Dendritic cell treated with granulocyte-macrophage colony-stimulating factor and Interleukin-4, amounts not matched to agents 40 ng/mL and 50 ng/mL, for 4 days (primary cell): ENCODE measurements at regions not wholly inside any gene's neighbourhood (a gene's known extent, or its start where the extent isn't known, plus 50 kb on each side); places are given as distances from the start of the nearest gene placed in this dataset.
"Not testable (repeated sequence)": the region's sequence is repeated elsewhere in the genome, so short reads cannot be mapped to it uniquely, and the experiment has no call there.

Experiments
- H3K27ac Mint-ChIP-seq: one replicate; pipeline ENCODE4 v1.8.0; 2022; ENCODE audit warnings: mild to moderate bottlenecking, mixed read lengths
- H3K27me3 Mint-ChIP-seq: one replicate; pipeline ENCODE4 v1.8.0; 2022; ENCODE audit warnings: mild to moderate bottlenecking, mixed read lengths
- H3K36me3 Mint-ChIP-seq: one replicate; pipeline ENCODE4 v1.8.0; 2022; ENCODE audit warnings: low read depth, mixed read lengths
- H3K4me1 Mint-ChIP-seq: one replicate; pipeline ENCODE4 v1.8.0; 2022; ENCODE audit warnings: low read depth, mixed read lengths
- H3K4me3 Mint-ChIP-seq: one replicate; pipeline ENCODE4 v1.8.0; 2022; ENCODE audit warnings: mild to moderate bottlenecking, moderate library complexity, mixed read lengths
- H3K9me3 Mint-ChIP-seq: one replicate; pipeline ENCODE4 v1.8.0; 2022; ENCODE audit warnings: mixed read lengths
- intact Hi-C: fragments of 100-400 bp; cut with micrococcal nuclease; formaldehyde crosslinking; loops from one replicate; pipeline ENCODE4 v1.15.0; 2022

DNA sequence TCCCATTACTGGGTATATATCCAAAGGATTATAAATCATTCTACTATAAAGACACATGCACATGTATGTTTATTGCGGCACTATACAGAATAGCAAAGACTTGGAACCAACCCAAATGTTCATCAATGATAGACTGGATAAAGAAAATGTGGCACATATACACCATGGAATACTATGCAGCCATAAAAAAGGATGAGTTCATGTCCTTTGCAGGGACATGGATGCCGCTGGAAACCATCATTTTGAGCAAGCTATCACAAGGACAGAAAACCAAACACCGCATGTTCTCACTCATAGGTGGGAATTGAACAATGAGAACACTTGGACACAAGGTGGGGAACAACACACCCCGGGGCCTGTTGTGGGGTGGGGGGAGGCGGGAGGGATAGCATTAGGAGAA, 57.0 kb upstream of the NEUROD1 start:
- H3K36me3 Mint-ChIP-seq, H3K27ac Mint-ChIP-seq, H3K9me3 Mint-ChIP-seq, H3K27me3 Mint-ChIP-seq, H3K4me3 Mint-ChIP-seq, intact Hi-C loops, H3K4me1 Mint-ChIP-seq: not testable (repeated sequence)

DNA sequence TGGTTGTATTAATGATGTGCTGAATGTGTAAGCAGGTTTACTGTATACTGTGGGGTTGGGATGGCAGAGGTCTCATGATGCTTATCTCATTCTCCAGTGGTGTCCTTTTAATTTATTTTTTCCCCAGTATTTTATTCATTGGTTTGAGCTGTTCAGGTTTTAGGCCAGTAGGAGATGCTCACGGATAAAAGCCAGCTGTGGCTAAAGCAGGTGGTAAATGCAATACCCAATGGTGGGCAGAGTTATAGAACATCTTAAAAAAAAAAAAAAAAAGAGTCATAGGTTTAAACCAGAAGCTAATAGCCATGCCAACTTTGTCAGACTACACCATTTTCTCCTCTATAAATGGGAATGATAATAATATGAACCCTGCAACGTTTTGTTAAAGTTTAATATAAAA, 57.8 kb upstream of the NEUROD1 start:
- Mint-ChIP-seq H3K36me3 (no peaks in the 10 kb centered on the region), H3K27me3 (no peaks in the 10 kb centered on the region), H3K4me3 (no peak overlapping the region), H3K27ac (no peak overlapping the region), H3K9me3 (no peaks in the 10 kb centered on the region), H3K4me1 (no peaks in the 10 kb centered on the region)
- intact Hi-C loops = no loop called here

DNA sequence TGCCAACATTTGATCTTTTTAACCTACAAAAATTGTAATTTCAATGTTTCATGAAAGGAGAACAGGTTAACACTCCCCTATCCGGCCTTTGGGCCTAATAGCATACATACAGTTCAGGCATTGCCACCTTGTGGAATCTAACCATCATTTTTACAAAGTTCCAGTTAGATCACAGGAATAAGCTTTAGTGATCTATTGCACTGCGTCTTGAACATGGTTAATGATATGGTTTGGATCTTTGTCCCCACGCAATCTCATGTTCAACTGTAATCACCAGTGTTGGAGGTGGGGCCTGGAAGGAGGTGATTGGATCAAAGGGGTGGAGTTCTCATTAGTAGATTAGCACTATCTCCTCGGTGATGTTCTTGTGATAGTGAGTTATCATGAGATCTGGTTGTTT, 58.2 kb upstream of the NEUROD1 start:
- no peaks in the 10 kb centered on the region for H3K4me1 Mint-ChIP-seq
- no peak overlapping the region for H3K4me3 Mint-ChIP-seq
- no peaks in the 10 kb centered on the region for H3K36me3 Mint-ChIP-seq
- H3K9me3 Mint-ChIP-seq = no peaks in the 10 kb centered on the region
- H3K27me3 Mint-ChIP-seq = no peaks in the 10 kb centered on the region
- intact Hi-C loops = no loop called here
- no peak overlapping the region for H3K27ac Mint-ChIP-seq

- Mint-ChIP-seq H3K36me3 (no peaks in the 10 kb centered on the region), H3K27me3 (no peaks in the 10 kb centered on the region), H3K27ac (no peak overlapping the region), H3K4me1 (no peaks in the 10 kb centered on the region), H3K4me3 (no peak overlapping the region), H3K9me3 (no peaks in the 10 kb centered on the region)
- intact Hi-C loops = loop anchor here (1.0 kb wide), 2 partner anchors 164 to 336 kb away; no protein-coding TSS in a partner anchor
These were observed 61.4 kb upstream of the NEUROD1 start for GRCh38 chr2:181741756-181742155.

DNA sequence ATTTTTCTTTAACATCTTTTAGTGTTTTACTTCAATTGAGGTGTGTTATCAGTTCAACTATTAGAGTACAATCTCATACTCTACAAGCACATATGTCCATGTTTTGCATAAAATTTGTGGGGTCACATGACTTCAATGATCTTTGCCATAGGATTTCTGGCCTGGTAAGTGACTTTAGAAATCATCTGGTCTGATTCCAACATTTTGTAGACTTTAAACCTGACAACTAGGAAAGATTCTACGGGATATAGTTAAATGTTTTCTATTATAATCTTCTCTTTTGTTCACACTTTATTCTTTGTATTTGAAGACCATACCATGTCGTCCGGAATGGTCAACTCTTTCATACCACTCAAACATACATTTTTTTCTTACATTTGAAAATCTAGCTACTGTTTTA, 62.0 kb upstream of the NEUROD1 start:
- Mint-ChIP-seq H3K27me3 (no peaks in the 10 kb centered on the region), H3K4me3 (no peak overlapping the region), H3K9me3 (peaks cover 1% of the 10 kb centered on the region), H3K4me1 (no peaks in the 10 kb centered on the region), H3K27ac (no peak overlapping the region), H3K36me3 (no peaks in the 10 kb centered on the region)
- intact Hi-C loops = loop anchor here (1.0 kb wide), 1 partner anchor 163 kb away; no protein-coding TSS in a partner anchor

DNA sequence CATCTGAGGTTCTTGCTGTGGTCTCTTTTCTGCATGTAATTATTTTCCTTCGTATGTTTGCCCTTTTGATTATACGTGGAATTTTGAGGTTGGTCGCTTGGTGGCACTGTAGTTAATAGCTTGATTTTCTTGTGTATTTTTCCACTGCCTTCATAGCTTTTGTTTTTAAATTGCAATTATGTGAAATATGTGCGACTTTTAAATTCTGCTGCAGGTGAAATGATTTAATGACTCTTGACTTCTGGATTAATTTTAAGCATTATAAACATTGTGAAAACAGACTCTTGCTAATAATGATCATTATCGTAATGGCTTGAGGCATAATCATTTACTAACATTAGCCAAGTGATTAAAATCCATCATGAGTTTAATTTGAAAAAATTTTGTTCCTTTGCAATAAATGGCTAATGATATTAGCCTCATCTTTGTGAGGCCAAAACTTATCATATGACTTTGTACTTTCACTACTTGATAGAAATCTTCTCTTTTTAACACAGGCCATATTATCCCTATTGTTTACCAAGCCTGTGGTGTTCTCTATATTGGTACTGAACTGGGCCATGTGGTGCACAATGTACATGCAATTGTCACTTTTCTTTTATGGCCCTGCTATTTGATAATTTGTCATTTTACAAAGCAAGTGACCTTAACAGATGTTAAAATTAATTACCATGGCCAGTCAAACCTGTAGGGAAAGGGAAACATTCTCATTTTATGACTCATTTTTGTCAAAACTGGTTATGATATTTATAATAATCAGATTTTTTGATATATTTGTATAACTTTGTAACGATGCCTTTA, 62.8 kb upstream of the NEUROD1 start:
- no peaks in the 10 kb centered on the region for H3K36me3 Mint-ChIP-seq
- H3K4me1 Mint-ChIP-seq = no peaks in the 10 kb centered on the region
- intact Hi-C loops = loop anchor here (1.0 kb wide), 2 partner anchors 162 to 211 kb away; no protein-coding TSS in a partner anchor
- H3K9me3 Mint-ChIP-seq = peaks cover 8% of the 10 kb centered on the region
- no peak overlapping the region for H3K27ac Mint-ChIP-seq
- H3K27me3 Mint-ChIP-seq = no peaks in the 10 kb centered on the region
- no peak overlapping the region for H3K4me3 Mint-ChIP-seq

DNA sequence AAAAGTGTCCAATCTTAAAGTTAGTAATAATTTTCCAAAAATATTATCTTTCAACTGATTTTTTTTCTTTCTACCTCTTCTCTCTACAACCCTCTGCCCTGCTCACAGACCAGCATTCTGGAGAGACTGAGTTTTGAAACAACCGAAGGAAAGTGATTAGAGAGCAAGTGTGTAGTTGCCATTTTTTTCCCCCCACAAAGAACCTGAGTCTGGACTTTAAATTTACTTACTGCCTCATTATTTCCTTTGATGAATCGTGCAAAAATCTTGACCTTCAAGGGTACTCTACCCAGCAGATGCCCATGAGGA, 63.4 kb upstream of the NEUROD1 start:
- Mint-ChIP-seq H3K36me3 (no peaks in the 10 kb centered on the region), H3K27ac (no peak overlapping the region), H3K4me3 (no peak overlapping the region), H3K9me3 (peaks cover 8% of the 10 kb centered on the region), H3K4me1 (no peaks in the 10 kb centered on the region), H3K27me3 (no peaks in the 10 kb centered on the region)
- intact Hi-C loops = loop anchor here (1.0 kb wide), 1 partner anchor 211 kb away; no protein-coding TSS in a partner anchor

- intact Hi-C loops = no loop called here
- Mint-ChIP-seq H3K9me3 (peaks cover 8% of the 10 kb centered on the region), H3K36me3 (no peaks in the 10 kb centered on the region), H3K4me1 (no peaks in the 10 kb centered on the region), H3K4me3 (no peak overlapping the region), H3K27ac (no peak overlapping the region), H3K27me3 (no peaks in the 10 kb centered on the region)
These were observed 65.7 kb upstream of the NEUROD1 start for GRCh38 chr2:181745796-181746540.

GRCh38 chr2:181746844-181747243, 66.5 kb upstream of the NEUROD1 start:
- Mint-ChIP-seq H3K27ac (no peak overlapping the region), H3K9me3 (peaks cover 8% of the 10 kb centered on the region), H3K4me3 (no peak overlapping the region), H3K4me1 (no peaks in the 10 kb centered on the region), H3K36me3 (no peaks in the 10 kb centered on the region), H3K27me3 (no peaks in the 10 kb centered on the region)
- intact Hi-C loops = no loop called here

- Mint-ChIP-seq H3K9me3 (peaks cover 8% of the 10 kb centered on the region), H3K27me3 (peaks cover 1% of the 10 kb centered on the region), H3K4me3 (no peak overlapping the region), H3K36me3 (no peaks in the 10 kb centered on the region), H3K27ac (no peak overlapping the region), H3K4me1 (no peaks in the 10 kb centered on the region)
- intact Hi-C loops = no loop called here
These were observed 70.0 kb upstream of the NEUROD1 start for GRCh38 chr2:181750305-181750704.

- no peak overlapping the region for H3K4me3 Mint-ChIP-seq
- no peaks in the 10 kb centered on the region for H3K4me1 Mint-ChIP-seq
- peaks cover 1% of the 10 kb centered on the region for H3K27me3 Mint-ChIP-seq
- no peaks in the 10 kb centered on the region for H3K36me3 Mint-ChIP-seq
- H3K9me3 Mint-ChIP-seq = peaks cover 8% of the 10 kb centered on the region
- intact Hi-C loops = no loop called here
- no peak overlapping the region for H3K27ac Mint-ChIP-seq
These were observed 71.1 kb upstream of the NEUROD1 start for GRCh38 chr2:181751266-181752030.

DNA sequence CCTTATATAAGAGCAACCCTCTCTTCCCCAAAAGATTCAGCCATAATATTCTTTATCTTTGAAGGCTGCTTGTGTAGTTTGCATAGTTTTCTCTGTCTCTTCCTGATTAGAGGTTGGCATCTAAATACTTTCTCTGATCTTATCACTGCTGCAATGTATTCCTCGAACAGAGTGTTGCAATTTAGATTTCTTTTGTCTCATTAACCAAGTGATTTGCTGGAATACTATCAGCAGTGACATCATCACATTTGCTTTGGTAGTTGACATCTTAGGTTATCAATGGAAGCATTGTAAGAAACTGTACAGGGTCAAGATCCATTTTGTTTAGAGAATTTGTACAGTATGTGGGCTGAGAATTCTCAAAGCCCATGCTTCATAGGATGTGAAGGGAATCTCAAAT, 72.0 kb upstream of the NEUROD1 start:
- Mint-ChIP-seq H3K36me3 (no peaks in the 10 kb centered on the region), H3K4me1 (no peaks in the 10 kb centered on the region), H3K4me3 (no peak overlapping the region), H3K27ac (no peak overlapping the region), H3K9me3 (peaks cover 7% of the 10 kb centered on the region), H3K27me3 (peaks cover 1% of the 10 kb centered on the region)
- intact Hi-C loops = no loop called here

- H3K4me1 Mint-ChIP-seq = no peaks in the 10 kb centered on the region
- H3K4me3 Mint-ChIP-seq = no peak overlapping the region
- no peaks in the 10 kb centered on the region for H3K36me3 Mint-ChIP-seq
- no peak overlapping the region for H3K27ac Mint-ChIP-seq
- peaks cover 1% of the 10 kb centered on the region for H3K27me3 Mint-ChIP-seq
- intact Hi-C loops = no loop called here
- no peaks in the 10 kb centered on the region for H3K9me3 Mint-ChIP-seq
These were observed 73.4 kb upstream of the NEUROD1 start for GRCh38 chr2:181753686-181754085.

GRCh38 chr2:181754105-181754504, 73.8 kb upstream of the NEUROD1 start:
- no peaks in the 10 kb centered on the region for H3K36me3 Mint-ChIP-seq
- H3K4me1 Mint-ChIP-seq = no peaks in the 10 kb centered on the region
- peaks cover 1% of the 10 kb centered on the region for H3K27me3 Mint-ChIP-seq
- no peak overlapping the region for H3K27ac Mint-ChIP-seq
- H3K9me3 Mint-ChIP-seq = no peaks in the 10 kb centered on the region
- H3K4me3 Mint-ChIP-seq = no peak overlapping the region
- intact Hi-C loops = no loop called here
